Vagina (tissue), 2 donors: ENCODE measurements at regions not wholly inside any gene's neighbourhood (a gene's known extent, or its start where the extent isn't known, plus 50 kb on each side); places are given as distances from the start of the nearest gene placed in this dataset.

Experiments used
- DNase-seq, 2 donors: peaks; one replicate each; pipeline ENCODE4 v3.0.0-alpha.2; 2017; ENCODE audit errors: extremely low spot score in 2 of 2
- H3K27ac ChIP-seq: fragments of 200-600 bp; sonication (generic); one replicate; pipeline ENCODE4 v1.5.1; 2019
- H3K27me3 ChIP-seq: fragments of 200-600 bp; sonication (generic); one replicate; pipeline ENCODE4 v1.5.1; 2019
- H3K36me3 ChIP-seq, 2 donors: fragments of 200-600 bp; sonication (generic); one replicate each; pipeline ENCODE4 v1.5.1; 2017 to 2019
- H3K4me1 ChIP-seq: fragments of 200-600 bp; sonication (generic); one replicate; pipeline ENCODE4 v1.5.1; 2019
- H3K4me3 ChIP-seq, 2 donors: fragments of 200-600 bp; sonication (generic); 1 replicate in 1 of 2; 2 replicates in 1 of 2; pipeline ENCODE4 v1.5.1; 2016 to 2019
- H3K9me3 ChIP-seq: fragments of 200-600 bp; sonication (generic); one replicate; pipeline ENCODE4 v1.5.1; 2019
- CTCF ChIP-seq, 3 experiments: fragments of 450-650 bp in 2 of 3; fragments of 200-600 bp in 1 of 3; sonication (generic) in 1 of 3; IDR thresholded peaks; one replicate each; pipeline ENCODE4 v1.5.1; 2017 to 2019; ENCODE audit warnings: antibody characterized with exemption in 3 of 3, mild to moderate bottlenecking in 2 of 3, moderate library complexity in 2 of 3
- POLR2A ChIP-seq, 2 donors: fragments of 450-650 bp; IDR thresholded peaks; one replicate each; pipeline ENCODE4 v1.6.1; 2017; ENCODE audit warnings: antibody characterized with exemption in 2 of 2, mild to moderate bottlenecking in 2 of 2, moderate library complexity in 2 of 2
- POLR2AphosphoS5 ChIP-seq, 2 donors: sonication (generic); formaldehyde crosslinking; IDR thresholded peaks; one replicate each; pipeline ENCODE4 v1.9.0; 2017; ENCODE audit warnings: antibody characterized with exemption in 2 of 2, mild to moderate bottlenecking in 2 of 2, low read depth in 1 of 2; ENCODE audit not compliant: insufficient read depth in 1 of 2
- intact Hi-C: fragments of 100-400 bp; cut with DNase I; formaldehyde crosslinking; loops from one replicate; pipeline ENCODE4 v1.15.1; 2023

GRCh38 chr5:40006260-40006659 is 581.5 kb upstream of the DAB2 start:
- Histone ChIP-seq H3K9me3 (no peaks in the 10 kb centered on the region), H3K4me3 (no peak overlapping the region), H3K36me3 (no peaks in the 10 kb centered on the region), H3K27me3 (no peaks in the 10 kb centered on the region), H3K4me1 (no peaks in the 10 kb centered on the region), H3K27ac (no peak overlapping the region)
- intact Hi-C loops, result no loop called here
- TF ChIP-seq CTCF (IDR thresholded peaks at IDR 0.05), result no peak
- no peak for TF ChIP-seq POLR2A (IDR thresholded peaks at IDR 0.05)
- TF ChIP-seq POLR2AphosphoS5 (IDR thresholded peaks at IDR 0.05; ENCODE audit: insufficient read depth in 1 of 2, low read depth in 1 of 2), result no peak
- DNase-seq, result no peak

DNA sequence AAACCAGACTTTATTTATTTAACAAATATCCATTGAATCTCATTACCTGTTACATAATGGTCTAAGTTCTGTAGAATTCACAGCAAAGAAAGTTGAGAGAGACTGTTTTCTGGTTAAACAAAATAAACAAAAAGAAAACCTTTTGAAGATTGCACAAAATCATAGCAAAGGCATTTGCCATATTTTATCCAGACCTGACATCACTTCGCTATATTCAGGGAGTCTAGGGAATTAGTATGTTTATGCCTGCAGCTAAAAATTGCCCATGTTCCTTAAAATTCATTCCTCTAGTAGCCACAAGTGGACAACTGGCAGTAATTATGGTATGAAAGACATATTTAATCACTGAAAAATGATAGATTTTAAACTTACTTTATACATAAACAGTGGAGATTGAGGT is 577.0 kb upstream of the DAB2 start:
- Histone ChIP-seq H3K9me3 (no peaks in the 10 kb centered on the region), H3K4me1 (no peaks in the 10 kb centered on the region), H3K36me3 (no peaks in the 10 kb centered on the region), H3K27me3 (no peaks in the 10 kb centered on the region), H3K27ac (no peak overlapping the region), H3K4me3 (no peak overlapping the region)
- no peak for DNase-seq
- intact Hi-C loops, result no loop called here
- TF ChIP-seq POLR2AphosphoS5 (IDR thresholded peaks at IDR 0.05; ENCODE audit: insufficient read depth in 1 of 2, low read depth in 1 of 2) (no peak), POLR2A (IDR thresholded peaks at IDR 0.05) (no peak), CTCF (IDR thresholded peaks at IDR 0.05) (no peak)

DNA sequence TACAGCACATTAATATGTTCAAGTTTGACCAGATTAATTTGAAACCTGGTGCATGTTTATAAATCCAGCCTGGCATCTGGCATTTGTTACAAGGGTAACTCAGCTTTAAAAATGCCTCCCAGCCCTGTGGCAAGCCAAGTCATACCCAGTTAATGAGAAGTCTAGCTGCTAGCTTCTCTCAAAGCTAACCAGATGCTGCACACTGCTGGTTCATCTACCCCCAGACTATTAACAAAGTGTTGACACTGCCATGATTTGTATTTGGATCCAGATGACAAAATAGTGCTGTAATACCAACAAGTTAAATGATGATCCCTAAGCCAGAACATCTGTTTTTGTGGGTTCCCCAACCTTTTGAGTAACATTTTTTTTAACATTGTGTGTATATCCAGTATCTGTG is 573.7 kb upstream of the DAB2 start:
- H3K27ac ChIP-seq, result no peak overlapping the region
- no peak for DNase-seq
- TF ChIP-seq POLR2A (IDR thresholded peaks at IDR 0.05), result no peak
- no peak for TF ChIP-seq POLR2AphosphoS5 (IDR thresholded peaks at IDR 0.05; ENCODE audit: insufficient read depth in 1 of 2, low read depth in 1 of 2)
- no peak overlapping the region for H3K4me3 ChIP-seq
- no peaks in the 10 kb centered on the region for H3K4me1 ChIP-seq
- intact Hi-C loops, result no loop called here
- no peaks in the 10 kb centered on the region for H3K9me3 ChIP-seq
- H3K27me3 ChIP-seq, result no peaks in the 10 kb centered on the region
- no peaks in the 10 kb centered on the region for H3K36me3 ChIP-seq

GRCh38 chr5:39995990-39996389 is 571.2 kb upstream of the DAB2 start:
- Histone ChIP-seq H3K36me3 (no peaks in the 10 kb centered on the region), H3K4me3 (no peak overlapping the region), H3K27ac (no peak overlapping the region), H3K27me3 (no peaks in the 10 kb centered on the region), H3K9me3 (no peaks in the 10 kb centered on the region), H3K4me1 (no peaks in the 10 kb centered on the region)
- intact Hi-C loops, result no loop called here
- TF ChIP-seq POLR2A (IDR thresholded peaks at IDR 0.05), result no peak
- TF ChIP-seq POLR2AphosphoS5 (IDR thresholded peaks at IDR 0.05; ENCODE audit: insufficient read depth in 1 of 2, low read depth in 1 of 2), result no peak
- no peak for TF ChIP-seq CTCF (IDR thresholded peaks at IDR 0.05)
- DNase-seq, result no peak

- intact Hi-C loops, result no loop called here
- Histone ChIP-seq H3K36me3 (no peaks in the 10 kb centered on the region), H3K27ac (no peak overlapping the region), H3K4me3 (no peak overlapping the region), H3K4me1 (no peaks in the 10 kb centered on the region), H3K9me3 (no peaks in the 10 kb centered on the region), H3K27me3 (no peaks in the 10 kb centered on the region)
- TF ChIP-seq POLR2AphosphoS5 (IDR thresholded peaks at IDR 0.05; ENCODE audit: insufficient read depth in 1 of 2, low read depth in 1 of 2), result no peak
- TF ChIP-seq POLR2A (IDR thresholded peaks at IDR 0.05), result no peak
- no peak for TF ChIP-seq CTCF (IDR thresholded peaks at IDR 0.05)
- no peak for DNase-seq
Measured at GRCh38 chr5:39992617-39993202, 567.9 kb upstream of the DAB2 start.
